GM23338 (cell line): ENCODE measurements at regions not wholly inside any gene's neighbourhood (a gene's known extent, or its start where the extent isn't known, plus 50 kb on each side); places are given as distances from the start of the nearest gene placed in this dataset.

Source experiments
- ATAC-seq: fragments of 200-7000 bp; cut with Tn5 transposase; 3 replicates; pipeline ENCODE4 v1.9.1; 2020
- DNase-seq: peaks from one replicate; pipeline ENCODE4 v3.0.0-alpha.2; 2015; ENCODE audit warnings: low spot score
- H2AFZ ChIP-seq: fragments of 200-600 bp; sonication (generic); 2 replicates; pipeline ENCODE4 v1.8.0; 2016; ENCODE audit warnings: antibody characterized with exemption, mild to moderate bottlenecking, moderate library complexity
- H3F3A ChIP-seq: fragments of 200-600 bp; sonication (generic); replicated peaks from 2 replicates; pipeline ENCODE4 v1.8.0; 2017; ENCODE audit warnings: antibody characterized with exemption, mixed run types, low read depth
- H3K27ac ChIP-seq: fragments of 200-600 bp; sonication (generic); 2 replicates; pipeline ENCODE4 v1.6.1; 2016; ENCODE audit warnings: low read depth
- H3K27me3 ChIP-seq: fragments of 200-600 bp; sonication (generic); 2 replicates; pipeline ENCODE4 v1.8.0; 2016; ENCODE audit warnings: mild to moderate bottlenecking, mixed run types, moderate library complexity; ENCODE audit not compliant: insufficient read depth
- H3K36me3 ChIP-seq: fragments of 200-600 bp; sonication (generic); 2 replicates; pipeline ENCODE4 v1.8.0; 2016; ENCODE audit warnings: mild to moderate bottlenecking; ENCODE audit not compliant: insufficient read depth
- H3K4me1 ChIP-seq: fragments of 200-600 bp; sonication (generic); 2 replicates; pipeline ENCODE4 v1.8.0; 2016; ENCODE audit warnings: mild to moderate bottlenecking, moderate library complexity; ENCODE audit not compliant: insufficient read depth
- H3K4me2 ChIP-seq: fragments of 200-600 bp; sonication (generic); 2 replicates; pipeline ENCODE4 v1.7.1; 2017; ENCODE audit warnings: mixed run types
- H3K4me3 ChIP-seq: fragments of 200-600 bp; sonication (generic); 2 replicates; pipeline ENCODE4 v1.6.1; 2016; ENCODE audit warnings: mixed run types
- H3K79me2 ChIP-seq: fragments of 200-600 bp; sonication (generic); replicated peaks from 2 replicates; pipeline ENCODE4 v1.8.0; 2017; ENCODE audit warnings: mild to moderate bottlenecking; ENCODE audit not compliant: insufficient read depth
- H3K9me2 ChIP-seq: fragments of 200-600 bp; sonication (generic); 2 replicates; pipeline ENCODE4 v1.8.0; 2017; ENCODE audit not compliant: insufficient read depth
- H4K20me1 ChIP-seq: fragments of 200-600 bp; sonication (generic); replicated peaks from 2 replicates; pipeline ENCODE4 v1.8.0; 2017; ENCODE audit warnings: mild to moderate bottlenecking; ENCODE audit not compliant: insufficient read depth
- H3K27ac Mint-ChIP-seq: 2 replicates; pipeline ENCODE4 v1.8.0; 2020; ENCODE audit warnings: inconsistent platforms, mild to moderate bottlenecking, moderate library complexity, mixed read lengths
- H3K27me3 Mint-ChIP-seq: 3 replicates; pipeline ENCODE4 v1.8.0; 2022; ENCODE audit warnings: low read depth, mild to moderate bottlenecking, moderate library complexity, mixed read lengths, inconsistent platforms; ENCODE audit not compliant: insufficient read depth, poor library complexity
- H3K36me3 Mint-ChIP-seq: 3 replicates; pipeline ENCODE4 v1.8.0; 2021; ENCODE audit warnings: low read depth, mild to moderate bottlenecking, inconsistent platforms, moderate library complexity, mixed read lengths
- H3K4me1 Mint-ChIP-seq: 3 replicates; pipeline ENCODE4 v1.8.0; 2020; ENCODE audit warnings: mild to moderate bottlenecking, inconsistent platforms, mixed read lengths
- H3K4me3 Mint-ChIP-seq: 3 replicates; pipeline ENCODE4 v1.8.0; 2021; ENCODE audit warnings: moderate library complexity, mild to moderate bottlenecking, inconsistent platforms, mixed read lengths
- H3K9me3 Mint-ChIP-seq: 3 replicates; pipeline ENCODE4 v1.8.0; 2020; ENCODE audit warnings: moderate library complexity, mild to moderate bottlenecking, inconsistent platforms, mixed read lengths
- CREB1 ChIP-seq: fragments of 250-450 bp; sonication (Bioruptor Pico); IDR thresholded peaks from 2 replicates; pipeline ENCODE4 v1.5.0; 2020; ENCODE audit warnings: low read depth, mild to moderate bottlenecking, moderate library complexity
- CTCF ChIP-seq, 2 experiments: fragments of 200-600 bp in 1 of 2; sonication (generic) in 1 of 2; conservative IDR thresholded peaks; 2 replicates each; pipeline versions ENCODE4 v1.5.1 to v1.6.1; 2016 to 2017; ENCODE audit warnings: antibody characterized with exemption in 2 of 2, low read depth in 2 of 2, mild to moderate bottlenecking in 2 of 2, moderate library complexity in 1 of 2
- ETS1 ChIP-seq: IDR thresholded peaks from 2 replicates; pipeline ENCODE4 v1.6.1; 2016; ENCODE audit warnings: antibody characterized with exemption
- EZH2 ChIP-seq: fragments of 200-600 bp; sonication (generic); IDR thresholded peaks from one replicate; pipeline ENCODE4 v1.8.0; 2017; ENCODE audit warnings: antibody characterized with exemption, mild to moderate bottlenecking, low read depth; ENCODE audit not compliant: unreplicated experiment
- EZH2phosphoT487 ChIP-seq: fragments of 200-600 bp; sonication (generic); IDR thresholded peaks from one replicate; pipeline ENCODE4 v1.8.1; 2018; ENCODE audit warnings: antibody characterized with exemption; ENCODE audit not compliant: unreplicated experiment
- JUNB ChIP-seq: IDR thresholded peaks from one replicate; pipeline ENCODE4 v1.6.1; 2016; ENCODE audit warnings: antibody characterized with exemption; ENCODE audit not compliant: unreplicated experiment
- NANOG ChIP-seq: IDR thresholded peaks from 2 replicates; pipeline ENCODE4 v1.6.1; 2016; ENCODE audit warnings: antibody characterized with exemption, borderline replicate concordance
- POLR2AphosphoS5 ChIP-seq: IDR thresholded peaks from 2 replicates; pipeline ENCODE4 v1.6.1; 2016; ENCODE audit warnings: antibody characterized with exemption, low read depth
- STAT1 ChIP-seq: IDR thresholded peaks from one replicate; pipeline ENCODE4 v1.6.1; 2016; ENCODE audit warnings: antibody characterized with exemption; ENCODE audit not compliant: unreplicated experiment
- ZNF114 ChIP-seq: fragments of 250-450 bp; sonication (Bioruptor Pico); IDR thresholded peaks from 2 replicates; pipeline ENCODE4 v1.5.0; 2020; ENCODE audit warnings: mild to moderate bottlenecking, moderate library complexity
- ZNF331 ChIP-seq: fragments of 250-450 bp; sonication (Bioruptor Pico); IDR thresholded peaks from 2 replicates; pipeline ENCODE4 v1.5.0; 2020; ENCODE audit warnings: low read depth, mild to moderate bottlenecking, moderate library complexity
- TF ChIP-seq, protein P1 (sequence below): fragments of 250-450 bp; sonication (Bioruptor Pico); IDR thresholded peaks from 2 replicates; pipeline ENCODE4 v1.5.0; 2020; ENCODE audit warnings: mild to moderate bottlenecking, moderate library complexity
- TF ChIP-seq, protein P2 (sequence below): IDR thresholded peaks from one replicate; pipeline ENCODE4 v1.6.1; 2018; ENCODE audit warnings: antibody characterized with exemption; ENCODE audit not compliant: unreplicated experiment

GRCh38 chr5:61679562-61679961, 347.5 kb downstream of the ZSWIM6 start (continued):
- TF ChIP-seq CTCF (conservative IDR thresholded peaks at IDR 0.05; ENCODE audit: low read depth in 2 of 2): no peak

DNA sequence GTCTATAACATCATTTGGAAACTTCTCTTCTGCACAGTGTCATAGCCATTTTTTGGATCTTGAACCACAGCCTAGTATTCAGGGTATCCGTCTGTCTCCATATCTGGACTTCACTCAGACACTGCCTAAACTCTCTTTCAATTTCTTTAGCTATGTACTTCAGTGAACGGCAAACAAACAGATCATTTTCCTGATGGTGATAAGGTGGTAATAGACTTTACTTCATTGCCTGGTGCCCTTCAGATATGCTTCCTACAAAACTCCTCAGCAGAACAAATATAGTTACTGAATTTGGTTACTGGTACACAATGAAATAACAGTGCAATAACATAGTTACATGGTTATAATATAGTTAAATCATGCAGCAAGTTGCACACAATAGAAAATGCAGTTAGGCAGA, 348.2 kb downstream of the ZSWIM6 start:
- no peaks in the 10 kb centered on the region for H3K79me2 ChIP-seq
- no peaks in the 10 kb centered on the region for H3K27me3 ChIP-seq
- H2AFZ ChIP-seq: no peak overlapping the region
- Mint-ChIP-seq H3K27me3 (no peaks in the 10 kb centered on the region), H3K27ac (no peak overlapping the region), H3K4me1 (peaks cover 8% of the 10 kb centered on the region), H3K36me3 (no peaks in the 10 kb centered on the region), H3K4me3 (no peak overlapping the region), H3K9me3 (no peaks in the 10 kb centered on the region; the same call in 2 of the 3 replicates)
- peaks cover 10% of the 10 kb centered on the region; the same call in 1 of the 2 replicates for H3K9me2 ChIP-seq
- no peak overlapping the region for H3K4me2 ChIP-seq
- no peaks in the 10 kb centered on the region for H4K20me1 ChIP-seq
- H3F3A ChIP-seq: no peaks in the 10 kb centered on the region
- no peak for ATAC-seq
- peaks cover 8% of the 10 kb centered on the region for H3K4me1 ChIP-seq
- no peak overlapping the region for H3K27ac ChIP-seq
- H3K4me3 ChIP-seq: no peak overlapping the region
- DNase-seq: no peak
- no peaks in the 10 kb centered on the region for H3K36me3 ChIP-seq
- TF ChIP-seq EZH2: no peak
- TF ChIP-seq, protein P1, sequence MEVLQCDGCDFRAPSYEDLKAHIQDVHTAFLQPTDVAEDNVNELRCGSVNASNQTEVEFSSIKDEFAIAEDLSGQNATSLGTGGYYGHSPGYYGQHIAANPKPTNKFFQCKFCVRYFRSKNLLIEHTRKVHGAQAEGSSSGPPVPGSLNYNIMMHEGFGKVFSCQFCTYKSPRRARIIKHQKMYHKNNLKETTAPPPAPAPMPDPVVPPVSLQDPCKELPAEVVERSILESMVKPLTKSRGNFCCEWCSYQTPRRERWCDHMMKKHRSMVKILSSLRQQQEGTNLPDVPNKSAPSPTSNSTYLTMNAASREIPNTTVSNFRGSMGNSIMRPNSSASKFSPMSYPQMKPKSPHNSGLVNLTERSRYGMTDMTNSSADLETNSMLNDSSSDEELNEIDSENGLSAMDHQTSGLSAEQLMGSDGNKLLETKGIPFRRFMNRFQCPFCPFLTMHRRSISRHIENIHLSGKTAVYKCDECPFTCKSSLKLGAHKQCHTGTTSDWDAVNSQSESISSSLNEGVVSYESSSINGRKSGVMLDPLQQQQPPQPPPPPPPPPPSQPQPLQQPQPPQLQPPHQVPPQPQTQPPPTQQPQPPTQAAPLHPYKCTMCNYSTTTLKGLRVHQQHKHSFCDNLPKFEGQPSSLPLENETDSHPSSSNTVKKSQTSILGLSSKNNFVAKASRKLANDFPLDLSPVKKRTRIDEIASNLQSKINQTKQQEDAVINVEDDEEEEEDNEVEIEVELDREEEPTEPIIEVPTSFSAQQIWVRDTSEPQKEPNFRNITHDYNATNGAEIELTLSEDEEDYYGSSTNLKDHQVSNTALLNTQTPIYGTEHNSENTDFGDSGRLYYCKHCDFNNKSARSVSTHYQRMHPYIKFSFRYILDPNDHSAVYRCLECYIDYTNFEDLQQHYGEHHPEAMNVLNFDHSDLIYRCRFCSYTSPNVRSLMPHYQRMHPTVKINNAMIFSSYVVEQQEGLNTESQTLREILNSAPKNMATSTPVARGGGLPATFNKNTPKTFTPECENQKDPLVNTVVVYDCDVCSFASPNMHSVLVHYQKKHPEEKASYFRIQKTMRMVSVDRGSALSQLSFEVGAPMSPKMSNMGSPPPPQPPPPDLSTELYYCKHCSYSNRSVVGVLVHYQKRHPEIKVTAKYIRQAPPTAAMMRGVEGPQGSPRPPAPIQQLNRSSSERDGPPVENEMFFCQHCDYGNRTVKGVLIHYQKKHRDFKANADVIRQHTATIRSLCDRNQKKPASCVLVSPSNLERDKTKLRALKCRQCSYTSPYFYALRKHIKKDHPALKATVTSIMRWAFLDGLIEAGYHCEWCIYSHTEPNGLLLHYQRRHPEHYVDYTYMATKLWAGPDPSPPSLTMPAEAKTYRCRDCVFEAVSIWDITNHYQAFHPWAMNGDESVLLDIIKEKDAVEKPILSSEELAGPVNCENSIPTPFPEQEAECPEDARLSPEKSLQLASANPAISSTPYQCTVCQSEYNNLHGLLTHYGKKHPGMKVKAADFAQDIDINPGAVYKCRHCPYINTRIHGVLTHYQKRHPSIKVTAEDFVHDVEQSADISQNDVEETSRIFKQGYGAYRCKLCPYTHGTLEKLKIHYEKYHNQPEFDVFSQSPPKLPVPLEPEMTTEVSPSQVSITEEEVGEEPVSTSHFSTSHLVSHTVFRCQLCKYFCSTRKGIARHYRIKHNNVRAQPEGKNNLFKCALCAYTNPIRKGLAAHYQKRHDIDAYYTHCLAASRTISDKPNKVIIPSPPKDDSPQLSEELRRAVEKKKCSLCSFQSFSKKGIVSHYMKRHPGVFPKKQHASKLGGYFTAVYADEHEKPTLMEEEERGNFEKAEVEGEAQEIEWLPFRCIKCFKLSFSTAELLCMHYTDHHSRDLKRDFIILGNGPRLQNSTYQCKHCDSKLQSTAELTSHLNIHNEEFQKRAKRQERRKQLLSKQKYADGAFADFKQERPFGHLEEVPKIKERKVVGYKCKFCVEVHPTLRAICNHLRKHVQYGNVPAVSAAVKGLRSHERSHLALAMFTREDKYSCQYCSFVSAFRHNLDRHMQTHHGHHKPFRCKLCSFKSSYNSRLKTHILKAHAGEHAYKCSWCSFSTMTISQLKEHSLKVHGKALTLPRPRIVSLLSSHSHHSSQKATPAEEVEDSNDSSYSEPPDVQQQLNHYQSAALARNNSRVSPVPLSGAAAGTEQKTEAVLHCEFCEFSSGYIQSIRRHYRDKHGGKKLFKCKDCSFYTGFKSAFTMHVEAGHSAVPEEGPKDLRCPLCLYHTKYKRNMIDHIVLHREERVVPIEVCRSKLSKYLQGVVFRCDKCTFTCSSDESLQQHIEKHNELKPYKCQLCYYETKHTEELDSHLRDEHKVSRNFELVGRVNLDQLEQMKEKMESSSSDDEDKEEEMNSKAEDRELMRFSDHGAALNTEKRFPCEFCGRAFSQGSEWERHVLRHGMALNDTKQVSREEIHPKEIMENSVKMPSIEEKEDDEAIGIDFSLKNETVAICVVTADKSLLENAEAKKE (CRISPR knock-in tag): no peak
- TF ChIP-seq STAT1: no peak
- TF ChIP-seq ETS1: no peak
- TF ChIP-seq NANOG: no peak
- TF ChIP-seq, protein P2, sequence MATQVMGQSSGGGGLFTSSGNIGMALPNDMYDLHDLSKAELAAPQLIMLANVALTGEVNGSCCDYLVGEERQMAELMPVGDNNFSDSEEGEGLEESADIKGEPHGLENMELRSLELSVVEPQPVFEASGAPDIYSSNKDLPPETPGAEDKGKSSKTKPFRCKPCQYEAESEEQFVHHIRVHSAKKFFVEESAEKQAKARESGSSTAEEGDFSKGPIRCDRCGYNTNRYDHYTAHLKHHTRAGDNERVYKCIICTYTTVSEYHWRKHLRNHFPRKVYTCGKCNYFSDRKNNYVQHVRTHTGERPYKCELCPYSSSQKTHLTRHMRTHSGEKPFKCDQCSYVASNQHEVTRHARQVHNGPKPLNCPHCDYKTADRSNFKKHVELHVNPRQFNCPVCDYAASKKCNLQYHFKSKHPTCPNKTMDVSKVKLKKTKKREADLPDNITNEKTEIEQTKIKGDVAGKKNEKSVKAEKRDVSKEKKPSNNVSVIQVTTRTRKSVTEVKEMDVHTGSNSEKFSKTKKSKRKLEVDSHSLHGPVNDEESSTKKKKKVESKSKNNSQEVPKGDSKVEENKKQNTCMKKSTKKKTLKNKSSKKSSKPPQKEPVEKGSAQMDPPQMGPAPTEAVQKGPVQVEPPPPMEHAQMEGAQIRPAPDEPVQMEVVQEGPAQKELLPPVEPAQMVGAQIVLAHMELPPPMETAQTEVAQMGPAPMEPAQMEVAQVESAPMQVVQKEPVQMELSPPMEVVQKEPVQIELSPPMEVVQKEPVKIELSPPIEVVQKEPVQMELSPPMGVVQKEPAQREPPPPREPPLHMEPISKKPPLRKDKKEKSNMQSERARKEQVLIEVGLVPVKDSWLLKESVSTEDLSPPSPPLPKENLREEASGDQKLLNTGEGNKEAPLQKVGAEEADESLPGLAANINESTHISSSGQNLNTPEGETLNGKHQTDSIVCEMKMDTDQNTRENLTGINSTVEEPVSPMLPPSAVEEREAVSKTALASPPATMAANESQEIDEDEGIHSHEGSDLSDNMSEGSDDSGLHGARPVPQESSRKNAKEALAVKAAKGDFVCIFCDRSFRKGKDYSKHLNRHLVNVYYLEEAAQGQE: no peak
- TF ChIP-seq ZNF331: no peak
- no peak for TF ChIP-seq CREB1 (CRISPR knock-in tag)
- TF ChIP-seq ZNF114 (CRISPR knock-in tag): no peak
- TF ChIP-seq JUNB: no peak
- no peak for TF ChIP-seq EZH2phosphoT487
- TF ChIP-seq POLR2AphosphoS5: no peak
